Endothelial cell (in vitro differentiated cells): ENCODE measurements at regions not wholly inside any gene's neighbourhood (a gene's known extent, or its start where the extent isn't known, plus 50 kb on each side); places are given as distances from the start of the nearest gene placed in this dataset.

Experiments used
- DNase-seq: peaks from one replicate; pipeline ENCODE4 v3.0.0; 2021; ENCODE audit warnings: low spot score
- H3K27ac Mint-ChIP-seq: one replicate; pipeline ENCODE4 v1.8.0; 2021; ENCODE audit warnings: mixed read lengths, inconsistent platforms; ENCODE audit not compliant: unreplicated experiment
- H3K27me3 Mint-ChIP-seq: one replicate; pipeline ENCODE4 v1.8.0; 2021; ENCODE audit warnings: mild to moderate bottlenecking, moderate library complexity, mixed read lengths, inconsistent platforms; ENCODE audit not compliant: unreplicated experiment
- H3K36me3 Mint-ChIP-seq: one replicate; pipeline ENCODE4 v1.8.0; 2021; ENCODE audit warnings: mild to moderate bottlenecking, low read depth, mixed read lengths, inconsistent platforms; ENCODE audit not compliant: unreplicated experiment
- H3K4me1 Mint-ChIP-seq: one replicate; pipeline ENCODE4 v1.8.0; 2021; ENCODE audit warnings: mild to moderate bottlenecking, mixed read lengths, inconsistent platforms; ENCODE audit not compliant: unreplicated experiment
- H3K4me3 Mint-ChIP-seq: one replicate; pipeline ENCODE4 v1.8.0; 2021; ENCODE audit warnings: mild to moderate bottlenecking, mixed read lengths, inconsistent platforms; ENCODE audit not compliant: unreplicated experiment
- H3K9me3 Mint-ChIP-seq: one replicate; pipeline ENCODE4 v1.8.0; 2021; ENCODE audit warnings: mixed read lengths, inconsistent platforms; ENCODE audit not compliant: unreplicated experiment
- CTCF ChIP-seq: fragments of 200-600 bp; sonication (generic); IDR thresholded peaks from one replicate; pipeline ENCODE4 v1.5.0; 2021; ENCODE audit warnings: antibody characterized with exemption; ENCODE audit not compliant: unreplicated experiment

- no peak overlapping the region for H3K27ac Mint-ChIP-seq
- TF ChIP-seq CTCF, result no peak
- peaks cover 1% of the 10 kb centered on the region for H3K27me3 Mint-ChIP-seq
- H3K4me3 Mint-ChIP-seq, result no peak overlapping the region
- no peaks in the 10 kb centered on the region for H3K36me3 Mint-ChIP-seq
- H3K4me1 Mint-ChIP-seq, result no peaks in the 10 kb centered on the region
- no peaks in the 10 kb centered on the region for H3K9me3 Mint-ChIP-seq
- DNase-seq, result no peak
These were observed 199.5 kb downstream of the GASK1B start for GRCh38 chr4:157973297-157973696.

- H3K9me3 Mint-ChIP-seq, result no peaks in the 10 kb centered on the region
These were observed 208.4 kb downstream of the GASK1B start for GRCh38 chr4:157964463-157964862.

GRCh38 chr4:157961229-157961990, 211.4 kb downstream of the GASK1B start:
- TF ChIP-seq CTCF, result no peak
- Mint-ChIP-seq H3K27me3 (no peaks in the 10 kb centered on the region), H3K27ac (no peak overlapping the region), H3K4me3 (no peak overlapping the region), H3K4me1 (no peaks in the 10 kb centered on the region), H3K9me3 (no peaks in the 10 kb centered on the region), H3K36me3 (no peaks in the 10 kb centered on the region)
- DNase-seq, result no peak

More at GRCh38 chr4:157964463-157964862, 208.4 kb downstream of the GASK1B start:
- no peaks in the 10 kb centered on the region for H3K27me3 Mint-ChIP-seq
- H3K4me3 Mint-ChIP-seq, result no peak overlapping the region
- no peak overlapping the region for H3K27ac Mint-ChIP-seq
- no peak for TF ChIP-seq CTCF
- no peaks in the 10 kb centered on the region for H3K4me1 Mint-ChIP-seq
- no peaks in the 10 kb centered on the region for H3K36me3 Mint-ChIP-seq
- DNase-seq, result no peak

- H3K36me3 Mint-ChIP-seq, result no peaks in the 10 kb centered on the region
- no peak overlapping the region for H3K27ac Mint-ChIP-seq
- H3K4me3 Mint-ChIP-seq, result no peak overlapping the region
- DNase-seq, result no peak
- H3K27me3 Mint-ChIP-seq, result no peaks in the 10 kb centered on the region
- H3K9me3 Mint-ChIP-seq, result no peaks in the 10 kb centered on the region
- no peak for TF ChIP-seq CTCF
- H3K4me1 Mint-ChIP-seq, result no peaks in the 10 kb centered on the region
These were observed 214.9 kb downstream of the GASK1B start for GRCh38 chr4:157957905-157958304.

GRCh38 chr4:157942017-157942416, 230.8 kb downstream of the GASK1B start:
- DNase-seq, result no peak
- TF ChIP-seq CTCF, result no peak
- Mint-ChIP-seq H3K36me3 (no peaks in the 10 kb centered on the region), H3K27me3 (no peaks in the 10 kb centered on the region), H3K27ac (no peak overlapping the region), H3K9me3 (no peaks in the 10 kb centered on the region), H3K4me1 (peaks cover 4% of the 10 kb centered on the region), H3K4me3 (no peak overlapping the region)
